GF-D8 (cell line): ENCODE measurements at regions not wholly inside any gene's neighbourhood (a gene's known extent, or its start where the extent isn't known, plus 50 kb on each side); places are given as distances from the start of the nearest gene placed in this dataset.
"Not testable (repeated sequence)": the region's sequence is repeated elsewhere in the genome, so short reads cannot be mapped to it uniquely, and the experiment has no call there.

Experiments used
- DNase-seq: peaks from one replicate; lab custom pipeline; 2025; lab: John Stamatoyannopoulos, UW

GRCh38 chr4:58871509-58871908, 1761.3 kb upstream of the IGFBP7 start:
- DNase-seq = no peak

- no peak for DNase-seq
Measured at GRCh38 chr4:58849026-58849425, 1738.8 kb upstream of the IGFBP7 start.

GRCh38 chr4:58843455-58843854, 1733.3 kb upstream of the IGFBP7 start:
- no peak for DNase-seq

- no peak for DNase-seq
Measured at GRCh38 chr4:58833126-58833525, 1722.9 kb upstream of the IGFBP7 start.

GRCh38 chr4:58825278-58825677, 1715.1 kb upstream of the IGFBP7 start:
- DNase-seq = no peak

- not testable (repeated sequence) for DNase-seq
Measured at GRCh38 chr4:58818560-58818959, 1708.4 kb upstream of the IGFBP7 start.

GRCh38 chr4:58809948-58810347, 1699.8 kb upstream of the IGFBP7 start:
- no peak for DNase-seq

GRCh38 chr4:58809366-58809765, 1699.2 kb upstream of the IGFBP7 start:
- no peak for DNase-seq

GRCh38 chr4:58808817-58809216, 1698.6 kb upstream of the IGFBP7 start:
- DNase-seq = no peak

GRCh38 chr4:58807843-58808615, 1697.8 kb upstream of the IGFBP7 start:
- no peak for DNase-seq

GRCh38 chr4:58776627-58777026, 1666.4 kb upstream of the IGFBP7 start:
- DNase-seq = no peak

- DNase-seq = no peak
Measured at GRCh38 chr4:58767598-58767997, 1657.4 kb upstream of the IGFBP7 start.

GRCh38 chr4:58766763-58767162, 1656.6 kb upstream of the IGFBP7 start:
- no peak for DNase-seq

- no peak for DNase-seq
Measured at GRCh38 chr4:58761563-58761962, 1651.4 kb upstream of the IGFBP7 start.

GRCh38 chr4:58760737-58761136, 1650.6 kb upstream of the IGFBP7 start:
- no peak for DNase-seq

GRCh38 chr4:58760100-58760499, 1649.9 kb upstream of the IGFBP7 start:
- no peak for DNase-seq

GRCh38 chr4:58749206-58749605, 1639.0 kb upstream of the IGFBP7 start:
- DNase-seq = no peak

GRCh38 chr4:58740897-58741296, 1630.7 kb upstream of the IGFBP7 start:
- DNase-seq = no peak

- DNase-seq = no peak
Measured at GRCh38 chr4:58739275-58739674, 1629.1 kb upstream of the IGFBP7 start.

- DNase-seq = no peak
Measured at GRCh38 chr4:58738375-58738774, 1628.2 kb upstream of the IGFBP7 start.

GRCh38 chr4:58734030-58734674, 1624.0 kb upstream of the IGFBP7 start:
- no peak for DNase-seq

- DNase-seq = no peak
Measured at GRCh38 chr4:58732973-58733372, 1622.8 kb upstream of the IGFBP7 start.

GRCh38 chr4:58723954-58724353, 1613.8 kb upstream of the IGFBP7 start:
- DNase-seq = no peak

GRCh38 chr4:58711039-58711438, 1600.9 kb upstream of the IGFBP7 start:
- DNase-seq = no peak
